Endothelial cell of umbilical vein (primary cell): ENCODE measurements at regions not wholly inside any gene's neighbourhood (a gene's known extent, or its start where the extent isn't known, plus 50 kb on each side); places are given as distances from the start of the nearest gene placed in this dataset.

Experiments
- BruUV-seq: library from RNA; stranded (reverse); fragments of 400-500 nt; replicated peaks from 2 replicates; lab custom pipeline; 2021; lab: Mats Ljungman, UMichigan
- CTCF ChIA-PET: fragments of 300-600, 350-600 bp; sonication (Branson Sonifier 250); formaldehyde crosslinking; loops from one replicate; lab custom pipeline; 2021; ENCODE audit warnings: antibody characterized with exemption, inconsistent platforms; lab: Charles Lee
- POLR2A ChIA-PET: fragments of 300-600, 350-600 bp; sonication (Branson Sonifier 250); formaldehyde crosslinking; loops from one replicate; lab custom pipeline; 2021; ENCODE audit warnings: antibody characterized with exemption, inconsistent platforms; lab: Charles Lee
- DNase-seq: peaks from one replicate; pipeline ENCODE4 v3.0.0-alpha.2; 2011; ENCODE audit warnings: low read depth, low spot score
- FAIRE-seq: peaks from 2 replicates; lab custom pipeline; 2011; peaks lifted over from hg19 to GRCh38; lab: Jason Lieb, UNC
- H2AFZ ChIP-seq: 2 replicates; pipeline ENCODE4 v1.6.0; 2012; ENCODE audit warnings: low read depth, low read length, control low read depth, inconsistent platforms
- H3K27ac ChIP-seq: 2 replicates; pipeline ENCODE4 v1.5.1; 2011; ENCODE audit warnings: low read depth, mild to moderate bottlenecking, control low read depth, low read length, moderate library complexity; ENCODE audit not compliant: insufficient read depth
- H3K27me3 ChIP-seq, 2 experiments: 2 replicates each; pipeline versions ENCODE4 v1.6.0 to v1.6.1; 2011; ENCODE audit warnings: low read length in 2 of 2, mixed read lengths in 1 of 2; ENCODE audit not compliant: control insufficient read depth in 2 of 2, insufficient read depth in 2 of 2
- H3K36me3 ChIP-seq, 2 experiments: 2 replicates in 1 of 2; 3 replicates in 1 of 2; pipeline ENCODE4 v1.5.1; 2011; ENCODE audit warnings: low read length in 2 of 2, mild to moderate bottlenecking in 1 of 2, moderate library complexity in 1 of 2; ENCODE audit not compliant: control insufficient read depth in 2 of 2, insufficient read depth in 2 of 2; ENCODE audit errors: extremely low read depth in 1 of 2
- H3K4me1 ChIP-seq: 3 replicates; pipeline ENCODE4 v1.5.1; 2011; ENCODE audit warnings: mild to moderate bottlenecking, low read length; ENCODE audit not compliant: control insufficient read depth, insufficient read depth; ENCODE audit errors: extremely low read depth
- H3K4me2 ChIP-seq: 2 replicates; pipeline ENCODE4 v1.6.1; 2011; ENCODE audit warnings: low read length, control low read depth, mixed read lengths; ENCODE audit not compliant: insufficient read depth
- H3K4me3 ChIP-seq, 3 experiments: fragments of 200-600 bp in 1 of 3; sonication (generic), shearing (Covaris generic) in 1 of 3; replicated peaks in 1 of 3; 2 replicates each; pipeline ENCODE4 v1.5.1; 2011 to 2016; ENCODE audit warnings: control low read depth in 3 of 3, low read length in 3 of 3, mild to moderate bottlenecking in 2 of 3, inconsistent platforms in 1 of 3, low read depth in 1 of 3, moderate library complexity in 1 of 3; ENCODE audit not compliant: insufficient read depth in 1 of 3
- H3K79me2 ChIP-seq: 2 replicates; pipeline ENCODE4 v1.6.0; 2012; ENCODE audit warnings: low read length, inconsistent platforms; ENCODE audit not compliant: control insufficient read depth, insufficient read depth
- H3K9ac ChIP-seq: replicated peaks from 2 replicates; pipeline ENCODE3; 2011; ENCODE audit warnings: low read length, control low read depth; ENCODE audit not compliant: insufficient read depth; ENCODE audit errors: extremely low read depth
- H3K9me1 ChIP-seq: replicated peaks from 3 replicates; pipeline ENCODE4 v1.6.0; 2011; ENCODE audit warnings: mild to moderate bottlenecking, low read length; ENCODE audit not compliant: control insufficient read depth, insufficient read depth; ENCODE audit errors: extremely low read depth
- H3K9me3 ChIP-seq: replicated peaks from 2 replicates; pipeline ENCODE4 v1.5.1; 2012; ENCODE audit warnings: low read length, inconsistent platforms; ENCODE audit not compliant: control insufficient read depth, insufficient read depth
- H4K20me1 ChIP-seq: replicated peaks from 2 replicates; pipeline ENCODE3; 2011; ENCODE audit warnings: mild to moderate bottlenecking, low read length; ENCODE audit not compliant: control insufficient read depth, insufficient read depth; ENCODE audit errors: extremely low read depth
- CTCF ChIP-seq, 2 donors: IDR thresholded peaks; 1 replicate in 1 of 2; 2 replicates in 1 of 2; pipeline ENCODE4 v1.5.1; 2011; ENCODE audit warnings: low read length in 2 of 2, mild to moderate bottlenecking in 2 of 2, moderate library complexity in 2 of 2, control low read depth in 1 of 2, inconsistent platforms in 1 of 2, low read depth in 1 of 2; ENCODE audit not compliant: insufficient read depth in 1 of 2; ENCODE audit errors: extremely low read depth in 1 of 2
- EZH2 ChIP-seq: IDR thresholded peaks from 2 replicates; pipeline ENCODE4 v1.6.1; 2012; ENCODE audit warnings: borderline replicate concordance, low read depth, mild to moderate bottlenecking, moderate library complexity, low read length, inconsistent platforms; ENCODE audit not compliant: severe bottlenecking
- FOS ChIP-seq: IDR thresholded peaks from 2 replicates; pipeline ENCODE4 v1.6.1; 2011; ENCODE audit warnings: mild to moderate bottlenecking, low read length, moderate library complexity, borderline replicate concordance; ENCODE audit not compliant: insufficient read depth
- GATA2 ChIP-seq: IDR thresholded peaks from 2 replicates; pipeline ENCODE4 v1.7.0; 2011; ENCODE audit warnings: low read depth, mild to moderate bottlenecking, moderate library complexity, mixed read lengths, low read length; ENCODE audit not compliant: insufficient read length, insufficient read depth
- JUN ChIP-seq: IDR thresholded peaks from 2 replicates; pipeline ENCODE4 v1.6.1; 2011; ENCODE audit warnings: borderline replicate concordance, low read depth; ENCODE audit not compliant: insufficient read length, insufficient read depth
- MAX ChIP-seq: IDR thresholded peaks from 2 replicates; pipeline ENCODE4 v1.6.1; 2011; ENCODE audit not compliant: insufficient read depth, insufficient read length
- MYC ChIP-seq: IDR thresholded peaks from one replicate; pipeline ENCODE4 v1.6.1; 2011; ENCODE audit warnings: mild to moderate bottlenecking, low read depth, low read length
- POLR2A ChIP-seq: IDR thresholded peaks from 2 replicates; pipeline ENCODE4 v1.6.1; 2012; ENCODE audit warnings: low read depth, mild to moderate bottlenecking, control low read depth, low read length
- POLR2AphosphoS5 ChIP-seq: IDR thresholded peaks from 2 replicates; pipeline ENCODE4 v1.6.1; 2012; ENCODE audit warnings: low read depth, mild to moderate bottlenecking, control low read depth, low read length, moderate library complexity; ENCODE audit not compliant: insufficient read depth
- dilution Hi-C: fragments of 300-500 bp; cut with MboI; formaldehyde crosslinking; loops from one replicate; pipeline ENCODE4 v1.15.0; 2019; ENCODE audit warnings: low sequenced_read_pairs; ENCODE audit not compliant: extremely low pct_ligation_motif_present
- intact Hi-C: fragments of 100-400 bp; cut with micrococcal nuclease; formaldehyde crosslinking; loops from one replicate; pipeline ENCODE4 v1.10.0; 2022

- Histone ChIP-seq H3K27me3 (no peaks in the 10 kb centered on the region), H3K9me3 (peaks cover 7% of the 10 kb centered on the region), H3K4me3 (no peak overlapping the region), H3K4me2 (no peak overlapping the region), H3K27ac (no peak overlapping the region), H3K9me1 (no peaks in the 10 kb centered on the region), H3K79me2 (no peaks in the 10 kb centered on the region), H4K20me1 (no peaks in the 10 kb centered on the region), H3K36me3 (no peaks in the 10 kb centered on the region), H2AFZ (no peak overlapping the region), H3K9ac (no peak overlapping the region), H3K4me1 (no peaks in the 10 kb centered on the region)
- intact Hi-C loops (no loop called here), dilution Hi-C loops (no loop called here)
- FAIRE-seq (no peak), DNase-seq (no peak)
- BruUV-seq = no TSS peak
- POLR2A ChIA-PET = no interaction called here
- CTCF ChIA-PET = no interaction called here
- TF ChIP-seq MAX (no peak), GATA2 (no peak), EZH2 (no peak), CTCF (IDR thresholded peaks at IDR 0.05; ENCODE audit: extremely low read depth in 1 of 2, insufficient read depth in 1 of 2, low read depth in 1 of 2, low read length in 2 of 2) (no peak), POLR2A (no peak), POLR2AphosphoS5 (no peak), JUN (no peak), FOS (no peak), MYC (no peak)
These were observed 502.9 kb downstream of the CD83 start for GRCh38 chr6:14620522-14620921.
